NCI-H510A treated with DMSO at 0.1 percent for 48 hours (cell line): ENCODE measurements at regions not wholly inside any gene's neighbourhood (a gene's known extent, or its start where the extent isn't known, plus 50 kb on each side); places are given as distances from the start of the nearest gene placed in this dataset.

Experiments used
- DNase-seq: peaks from one replicate; lab custom pipeline; 2025; lab: John Stamatoyannopoulos, UW

DNA sequence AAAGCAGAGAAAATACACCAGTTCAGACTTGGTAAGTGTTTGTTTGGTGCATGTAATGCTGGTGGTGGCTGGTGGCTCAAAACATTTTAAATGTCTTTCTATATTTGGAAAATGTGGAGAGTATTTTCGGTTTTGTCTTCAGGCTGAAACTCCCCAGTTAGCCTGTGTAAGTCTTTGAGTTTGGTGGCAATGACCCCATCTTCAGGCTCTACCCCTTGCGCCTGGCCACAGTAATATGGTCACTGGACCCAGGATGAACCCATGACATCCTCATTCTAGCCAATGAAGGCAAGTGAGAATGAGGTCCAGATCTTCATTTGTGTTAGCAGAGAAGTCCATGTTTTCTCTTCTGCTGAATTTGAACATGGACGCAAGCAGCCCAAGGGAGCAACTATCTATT lies 422.6 kb downstream of the BRINP1 start:
- DNase-seq: no peak

DNA sequence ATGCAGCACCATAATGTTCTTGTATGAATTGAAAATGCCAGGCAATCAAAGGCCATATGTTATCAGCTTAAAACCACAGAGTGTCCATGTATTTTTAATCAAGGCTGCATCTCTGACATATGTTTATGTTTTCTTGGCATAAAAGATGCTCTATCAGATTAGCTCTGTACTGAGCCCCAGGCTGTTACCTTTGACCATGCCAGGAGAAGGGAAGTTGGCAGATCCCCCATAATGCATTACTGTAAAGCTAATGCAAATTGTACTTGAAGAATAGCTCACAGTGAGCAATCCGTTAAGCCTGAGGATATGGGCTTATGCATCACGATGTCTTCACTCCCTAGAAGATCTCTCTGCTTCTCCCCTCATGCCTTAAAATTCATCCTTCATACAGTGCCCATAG lies 414.4 kb downstream of the BRINP1 start:
- no peak for DNase-seq

GRCh38 chr9:118957585-118957984 lies 411.6 kb downstream of the BRINP1 start:
- DNase-seq: no peak

DNA sequence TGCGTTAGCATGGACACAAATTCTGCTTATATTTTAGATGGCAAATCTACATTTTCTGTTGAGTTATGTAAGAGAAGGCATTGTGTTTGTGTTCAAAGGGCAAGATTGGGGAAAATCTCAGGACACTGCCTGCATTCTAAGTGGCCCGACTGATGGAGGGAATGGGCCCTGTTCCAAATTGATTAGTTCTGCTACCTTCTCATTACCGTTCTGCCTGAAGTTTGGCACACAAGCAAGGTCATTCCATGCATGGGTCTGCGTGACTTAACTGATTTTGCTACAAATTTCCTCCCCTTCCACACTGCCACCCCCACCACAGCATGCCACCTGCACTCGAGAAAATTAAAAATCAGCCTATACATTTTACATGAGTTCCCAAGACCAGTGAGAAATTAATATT lies 409.9 kb downstream of the BRINP1 start:
- no peak for DNase-seq

DNA sequence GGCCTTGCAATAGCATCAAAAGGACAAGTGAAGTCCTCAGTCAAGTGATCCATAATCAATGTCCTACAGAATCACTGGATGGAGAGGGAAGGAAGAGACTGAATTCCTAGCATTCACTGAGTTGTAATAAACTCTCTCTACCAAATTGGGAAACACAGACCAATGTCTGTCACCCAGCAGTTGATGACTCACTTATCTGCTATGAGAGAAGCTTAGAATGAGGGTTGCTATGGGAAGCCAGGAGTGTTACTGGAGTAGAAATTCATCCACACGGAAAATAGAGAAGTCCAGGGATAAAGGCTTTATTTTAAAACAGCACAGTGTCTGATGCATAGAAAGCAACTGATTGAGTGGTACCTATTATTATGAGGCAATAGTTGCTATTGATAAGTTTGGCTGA lies 407.4 kb downstream of the BRINP1 start:
- DNase-seq: no peak

- DNase-seq: no peak
Observed at GRCh38 chr9:118962426-118962825, 406.8 kb downstream of the BRINP1 start.

DNA sequence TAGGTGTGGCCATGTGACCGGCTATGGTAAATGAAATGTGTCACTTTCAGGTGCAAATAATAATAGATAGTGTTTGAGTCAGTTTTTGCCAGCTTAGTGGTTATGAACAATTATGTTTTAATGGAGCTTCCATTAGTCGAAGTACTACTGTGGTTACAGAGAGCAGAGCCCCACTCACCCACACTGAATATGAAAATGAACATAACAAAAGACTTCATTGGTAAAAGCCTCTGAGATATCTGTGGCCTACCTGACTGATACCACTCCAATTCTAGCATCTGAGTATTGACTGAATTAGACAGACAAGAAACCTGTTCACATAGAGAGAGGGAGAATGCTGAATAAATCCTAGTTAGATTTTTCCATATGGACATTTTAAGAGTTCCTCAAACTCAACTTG lies 405.6 kb downstream of the BRINP1 start:
- DNase-seq: no peak

DNA sequence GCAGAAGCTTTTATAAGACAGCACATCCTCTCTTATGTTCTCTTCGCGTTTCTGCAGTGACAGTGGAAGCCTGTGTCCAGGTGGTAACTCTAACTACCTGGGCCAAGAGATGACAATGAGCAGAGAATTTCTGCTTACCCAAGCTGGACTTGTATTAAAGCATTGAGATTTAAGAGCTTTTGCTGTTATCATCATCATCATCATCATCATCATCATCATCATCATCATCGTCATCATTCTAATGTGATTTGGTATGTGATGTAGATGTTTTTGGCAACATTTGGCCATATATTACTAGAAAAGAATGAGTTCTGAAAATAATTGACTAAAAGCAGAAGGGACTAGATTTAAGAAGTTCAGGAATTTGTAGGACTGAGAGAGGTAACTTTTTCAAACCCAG lies 401.3 kb downstream of the BRINP1 start:
- no peak for DNase-seq

GRCh38 chr9:118975736-118976135 lies 393.5 kb downstream of the BRINP1 start:
- DNase-seq: no peak

- no peak for DNase-seq
Observed at GRCh38 chr9:118976160-118976559, 393.1 kb downstream of the BRINP1 start.

- DNase-seq: no peak
Observed at GRCh38 chr9:118984607-118985006, 384.6 kb downstream of the BRINP1 start.

GRCh38 chr9:118985851-118986250 lies 383.4 kb downstream of the BRINP1 start:
- no peak for DNase-seq

DNA sequence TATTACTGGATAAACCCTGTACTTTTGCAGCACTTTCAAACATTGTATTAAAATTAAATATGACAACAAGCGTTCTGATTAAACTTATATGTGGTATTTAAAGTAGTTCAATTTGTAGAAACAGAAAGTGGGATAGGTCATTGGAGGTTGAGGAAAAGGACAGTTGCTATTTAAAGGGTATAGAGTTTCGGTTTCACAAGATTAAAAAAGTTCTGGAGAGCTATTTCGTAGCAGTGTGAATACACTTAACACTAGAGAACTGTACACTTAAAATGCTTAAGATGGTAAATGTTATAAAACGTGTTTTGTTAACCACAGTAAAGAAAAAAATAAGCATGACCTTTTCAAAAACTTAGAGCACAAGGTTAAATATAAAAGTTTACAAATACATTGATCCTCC lies 382.1 kb downstream of the BRINP1 start:
- no peak for DNase-seq

DNA sequence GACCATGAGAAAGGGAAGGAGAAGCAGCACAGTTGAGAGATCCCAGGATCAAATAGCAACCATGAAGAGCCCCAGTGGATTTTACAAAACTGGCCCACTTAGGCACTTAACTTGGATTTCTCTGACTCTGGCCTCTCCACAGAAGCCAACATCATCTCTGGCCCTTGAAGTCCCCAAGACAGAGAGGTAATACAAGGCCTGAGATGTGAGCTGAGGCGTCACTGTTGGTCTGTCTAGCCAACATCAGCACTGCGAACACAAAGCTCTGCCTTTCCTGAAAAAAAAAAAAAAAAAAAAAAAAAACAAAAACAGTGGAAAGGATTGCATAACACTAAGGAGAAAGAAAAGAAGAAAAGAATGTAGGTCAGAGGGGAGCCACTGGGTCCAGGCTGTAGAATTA lies 378.3 kb downstream of the BRINP1 start:
- DNase-seq: no peak

DNA sequence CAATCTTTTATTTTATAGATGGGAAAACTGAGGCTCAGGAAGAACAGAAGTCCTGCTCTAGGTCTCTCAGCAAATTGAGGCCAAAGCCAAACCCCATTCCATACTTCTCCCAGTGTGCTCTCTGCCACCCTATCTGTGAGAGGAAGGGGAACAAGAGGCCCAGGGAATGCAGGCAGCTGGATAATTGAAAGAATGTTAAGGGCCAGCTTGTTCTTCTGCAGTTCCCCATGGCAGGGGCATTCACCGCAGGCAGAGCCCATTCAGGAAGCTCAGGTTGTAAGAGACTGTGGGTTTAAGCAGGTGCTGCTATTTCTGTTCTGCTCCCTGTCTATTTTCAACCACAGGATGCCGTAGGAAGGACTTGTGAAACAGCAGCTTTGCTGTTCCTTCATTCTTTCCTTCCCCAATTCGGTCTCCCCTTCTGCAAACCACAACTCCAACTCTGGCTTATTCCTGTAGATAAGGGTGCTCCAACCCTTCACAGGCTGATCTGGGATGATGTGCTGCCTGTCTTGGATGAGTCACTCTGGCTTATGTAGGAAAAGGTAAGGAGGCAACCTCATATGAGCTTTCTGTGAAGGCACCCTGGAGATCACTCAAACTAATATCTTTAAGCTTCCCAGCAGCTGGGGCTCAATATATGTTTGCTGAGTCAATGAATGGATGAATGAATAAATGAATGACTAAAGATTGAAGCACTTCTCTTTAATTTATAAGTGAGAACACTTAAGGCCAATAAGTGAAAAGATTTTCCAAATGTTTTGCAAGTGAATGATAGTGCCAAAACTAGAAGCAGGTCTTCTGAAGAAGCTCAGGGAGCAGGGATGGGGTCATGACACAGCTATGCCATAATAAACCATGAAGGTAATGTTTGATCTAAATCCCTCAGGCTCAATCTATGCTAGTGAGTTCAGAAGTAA lies 377.6 kb downstream of the BRINP1 start:
- no peak for DNase-seq

DNA sequence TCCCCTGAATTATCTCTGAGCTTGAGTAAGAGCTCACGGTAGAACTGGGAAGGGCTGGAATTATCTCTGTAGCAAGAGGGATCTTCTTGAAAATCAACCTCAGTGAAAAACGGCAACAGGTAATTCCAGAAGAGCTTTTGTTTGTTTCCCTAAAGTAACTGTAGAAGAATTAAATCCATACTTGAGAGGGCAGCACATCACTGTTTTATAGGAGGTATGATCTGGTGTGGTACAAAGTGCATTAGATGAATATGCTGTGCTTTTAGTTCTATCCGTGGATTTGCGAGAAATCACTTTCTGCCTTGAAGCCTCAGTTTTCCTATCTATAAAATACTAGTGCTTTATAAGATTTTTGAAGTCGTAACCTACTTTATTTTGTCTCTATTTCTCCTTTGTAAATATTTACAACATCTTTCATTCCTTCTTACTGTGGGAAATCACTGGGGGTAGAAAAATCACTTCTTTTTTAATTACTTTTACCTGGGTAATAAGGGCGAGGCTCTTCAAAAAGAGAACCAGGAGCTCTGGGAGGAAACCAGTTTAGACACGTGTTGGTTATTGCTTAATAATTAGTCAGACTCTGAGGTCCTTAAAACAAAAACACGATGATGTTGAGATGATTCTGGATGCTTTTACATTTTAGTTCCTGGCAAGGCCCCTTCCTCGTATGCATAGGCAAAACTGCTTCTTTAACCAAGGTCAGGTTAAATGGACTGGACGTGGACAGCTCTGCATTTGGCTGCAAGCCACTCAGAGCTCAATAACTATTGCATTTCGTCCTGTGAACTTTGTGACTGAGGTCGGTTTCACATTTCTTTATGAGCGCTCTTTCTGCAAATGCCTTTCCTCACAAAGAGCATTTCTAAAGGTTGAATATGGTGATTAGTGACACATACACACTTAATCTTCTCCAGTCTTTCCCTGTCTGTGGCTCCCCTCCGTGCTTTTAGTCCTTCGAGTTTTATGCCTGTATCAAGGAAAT lies 376.1 kb downstream of the BRINP1 start:
- DNase-seq: no peak

DNA sequence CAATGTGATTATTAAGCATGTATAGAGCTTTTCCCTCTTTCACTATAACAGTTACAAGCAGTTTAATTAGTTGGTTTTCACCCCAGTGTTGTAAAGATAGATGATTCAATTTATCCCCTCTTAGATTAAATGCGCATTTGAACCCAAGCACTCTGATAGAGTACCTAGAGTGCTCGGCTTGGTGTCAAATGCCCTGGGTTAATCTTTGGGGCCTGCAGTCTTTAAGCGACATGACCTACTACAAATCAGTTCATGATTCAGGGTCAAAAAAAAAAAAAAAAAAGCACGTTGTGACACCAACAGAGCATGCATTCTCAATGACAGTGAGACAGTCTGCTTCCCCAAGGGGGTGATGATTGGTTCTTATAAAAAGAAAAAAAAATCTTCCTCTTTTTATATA lies 375.3 kb downstream of the BRINP1 start:
- no peak for DNase-seq

DNA sequence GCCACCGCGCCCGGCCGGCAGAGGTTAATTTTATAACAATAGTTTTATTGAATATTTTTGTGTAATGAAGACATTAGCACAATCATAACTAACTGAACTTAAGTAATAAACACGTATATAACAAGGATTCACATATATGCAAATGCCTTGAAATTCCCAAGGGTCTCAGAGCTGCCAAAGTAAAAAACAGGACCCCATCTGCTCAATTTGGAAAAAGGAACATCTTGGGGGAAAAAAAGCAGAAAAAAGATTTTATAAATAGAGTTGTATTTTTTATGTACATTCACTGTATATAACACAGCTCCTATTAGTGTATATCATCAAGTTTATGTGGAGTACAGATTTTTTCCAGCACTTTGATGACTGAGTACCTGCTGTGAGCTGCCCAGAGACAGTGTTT lies 366.7 kb downstream of the BRINP1 start:
- DNase-seq: no peak

DNA sequence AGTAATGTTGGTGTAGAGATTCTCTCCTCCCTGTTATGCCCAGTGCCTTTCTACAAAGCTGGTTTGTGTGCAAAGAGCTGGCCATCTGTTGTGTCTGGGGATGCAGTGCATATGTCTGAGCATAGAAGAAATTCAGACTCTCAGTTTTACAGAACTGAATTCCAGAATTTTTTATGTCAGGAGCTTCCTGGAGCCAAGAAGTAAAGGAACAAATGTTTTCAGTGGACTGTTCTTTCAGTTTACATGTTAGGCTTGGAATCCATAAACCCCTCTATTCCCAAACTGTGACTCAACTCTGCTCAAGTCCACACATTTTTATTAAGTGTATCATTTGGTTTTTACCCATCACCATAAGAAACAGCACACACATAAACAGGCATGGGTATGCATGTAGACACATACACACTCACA lies 366.0 kb downstream of the BRINP1 start:
- no peak for DNase-seq

GRCh38 chr9:119003882-119004617 lies 365.2 kb downstream of the BRINP1 start:
- no peak for DNase-seq

- DNase-seq: no peak
Observed at GRCh38 chr9:119004618-119004990, 364.6 kb downstream of the BRINP1 start.

GRCh38 chr9:119005162-119005561 lies 364.1 kb downstream of the BRINP1 start:
- no peak for DNase-seq
